GM19328 (cell line): ENCODE measurements at regions not wholly inside any gene's neighbourhood (a gene's known extent, or its start where the extent isn't known, plus 50 kb on each side); places are given as distances from the start of the nearest gene placed in this dataset.
"Not testable (repeated sequence)": the region's sequence is repeated elsewhere in the genome, so short reads cannot be mapped to it uniquely, and the experiment has no call there.

Source experiments
- ATAC-seq: cut with Tn5 transposase; IDR thresholded peaks from one replicate; pipeline ENCODE4 v1.9.1; 2021; ENCODE audit warnings: mild to moderate bottlenecking, moderate library complexity; ENCODE audit not compliant: unreplicated experiment

- ATAC-seq, result no peak
Observed at GRCh38 chr16:60608971-60609370, 1427.3 kb downstream of the CDH8 start.

GRCh38 chr16:60605652-60606051 lies 1430.6 kb downstream of the CDH8 start:
- ATAC-seq, result not testable (repeated sequence)

- ATAC-seq, result no peak
Observed at GRCh38 chr16:60605176-60605575, 1431.1 kb downstream of the CDH8 start.

GRCh38 chr16:60586493-60586892 lies 1449.7 kb downstream of the CDH8 start:
- no peak for ATAC-seq

GRCh38 chr16:60582528-60582927 lies 1453.7 kb downstream of the CDH8 start:
- ATAC-seq, result no peak

- no peak for ATAC-seq
Observed at GRCh38 chr16:60566901-60567300, 1469.3 kb downstream of the CDH8 start.

- ATAC-seq, result no peak
Observed at GRCh38 chr16:60564588-60564987, 1471.7 kb downstream of the CDH8 start.

- ATAC-seq, result no peak
Observed at GRCh38 chr16:60563166-60563565, 1473.1 kb downstream of the CDH8 start.

- no peak for ATAC-seq
Observed at GRCh38 chr16:60558936-60559335, 1477.3 kb downstream of the CDH8 start.

GRCh38 chr16:60553090-60553757 lies 1483.0 kb downstream of the CDH8 start:
- ATAC-seq, result no peak

GRCh38 chr16:60541535-60541934 lies 1494.7 kb downstream of the CDH8 start:
- ATAC-seq, result no peak

GRCh38 chr16:60510941-60511340 lies 1525.3 kb downstream of the CDH8 start:
- no peak for ATAC-seq

GRCh38 chr16:60510208-60510607 lies 1526.0 kb downstream of the CDH8 start:
- ATAC-seq, result no peak

- no peak for ATAC-seq
Observed at GRCh38 chr16:60491273-60491672, 1545.0 kb downstream of the CDH8 start.

GRCh38 chr16:60485872-60486489 lies 1550.3 kb downstream of the CDH8 start:
- no peak for ATAC-seq

GRCh38 chr16:60484901-60485300 lies 1551.3 kb downstream of the CDH8 start:
- ATAC-seq, result no peak

GRCh38 chr16:60481591-60481990 lies 1554.6 kb downstream of the CDH8 start:
- ATAC-seq, result no peak

- ATAC-seq, result no peak
Observed at GRCh38 chr16:60478810-60479209, 1557.4 kb downstream of the CDH8 start.

- no peak for ATAC-seq
Observed at GRCh38 chr16:60463986-60464385, 1572.3 kb downstream of the CDH8 start.

- no peak for ATAC-seq
Observed at GRCh38 chr16:60459463-60459862, 1576.8 kb downstream of the CDH8 start.

- no peak for ATAC-seq
Observed at GRCh38 chr16:60458255-60458654, 1578.0 kb downstream of the CDH8 start.

- no peak for ATAC-seq
Observed at GRCh38 chr16:60452646-60453045, 1583.6 kb downstream of the CDH8 start.

- no peak for ATAC-seq
Observed at GRCh38 chr16:60438894-60439293, 1597.3 kb downstream of the CDH8 start.
